GM08714 (cell line): ENCODE measurements at regions not wholly inside any gene's neighbourhood (a gene's known extent, or its start where the extent isn't known, plus 50 kb on each side); places are given as distances from the start of the nearest gene placed in this dataset.

Experiments used
- H3K4me3 ChIP-seq: fragments of 200-500 bp; sonication (Bioruptor generic); 2 replicates; pipeline ENCODE4 v1.5.1; 2014; ENCODE audit warnings: mild to moderate bottlenecking, low read length, inconsistent platforms
- ZNF274 ChIP-seq: IDR thresholded peaks from 2 replicates; pipeline ENCODE4 v1.6.1; 2012; ENCODE audit warnings: mild to moderate bottlenecking, low read depth, low read length

DNA sequence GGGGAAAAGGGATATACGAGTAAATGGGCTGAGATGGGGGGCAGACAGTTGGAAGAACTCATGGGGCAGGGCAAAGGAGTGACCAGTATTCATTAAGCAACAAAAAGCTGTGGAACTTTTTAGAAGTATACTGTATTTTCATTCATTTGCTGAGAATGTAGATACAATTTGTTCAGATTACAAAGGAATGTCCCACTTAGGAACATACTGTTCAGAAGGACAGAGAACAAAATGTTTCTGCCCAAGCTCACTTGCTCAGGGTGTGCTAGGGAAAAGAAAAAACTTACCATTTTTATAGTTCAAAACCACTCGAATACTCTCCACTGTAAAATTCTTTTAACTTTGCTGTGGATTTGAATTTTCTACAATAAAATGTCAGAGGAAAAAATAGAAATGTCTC is 135.2 kb upstream of the AFF2 start:
- no peak for TF ChIP-seq ZNF274
- no peak overlapping the region for H3K4me3 ChIP-seq

DNA sequence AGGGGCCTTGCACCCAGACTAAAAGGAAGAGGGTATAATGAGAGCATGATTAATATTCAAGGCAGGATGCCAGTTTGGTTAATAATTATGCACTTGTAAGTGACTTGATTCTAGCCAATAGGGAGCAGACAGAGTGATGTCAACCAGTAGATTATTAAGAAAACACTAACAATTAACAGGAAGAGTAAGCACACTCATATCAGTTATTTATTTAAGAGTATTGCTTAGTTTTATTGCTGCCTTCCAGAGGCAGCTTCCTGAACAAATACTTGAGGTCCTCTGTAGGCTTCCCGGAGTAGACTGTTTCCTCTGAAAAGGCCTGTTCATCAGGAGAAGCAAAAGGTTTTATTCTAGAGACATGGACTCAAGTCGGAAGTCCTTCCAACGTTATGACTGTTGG is 129.1 kb upstream of the AFF2 start:
- H3K4me3 ChIP-seq = no peak overlapping the region
- TF ChIP-seq ZNF274 = no peak

DNA sequence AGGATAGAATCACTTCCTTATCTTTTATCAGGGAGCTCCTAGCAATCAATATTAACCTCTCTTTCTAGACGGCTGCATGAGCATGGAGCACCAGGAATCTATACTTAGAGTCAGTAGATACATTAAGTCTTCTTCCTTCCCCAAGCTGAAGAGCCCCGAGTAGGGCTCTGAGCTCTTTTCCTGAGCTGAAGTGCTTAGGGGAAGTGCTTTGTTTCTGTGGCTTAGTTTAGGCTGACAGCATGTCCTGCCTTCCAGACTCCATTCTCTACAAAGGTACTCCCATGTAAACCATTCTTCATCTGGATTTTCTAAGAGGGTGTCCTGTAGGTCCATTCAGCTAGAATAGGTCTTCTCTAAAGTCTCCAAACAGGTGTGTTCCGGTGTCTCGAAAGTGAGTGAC is 127.5 kb upstream of the AFF2 start:
- no peak overlapping the region for H3K4me3 ChIP-seq
- TF ChIP-seq ZNF274 = no peak

DNA sequence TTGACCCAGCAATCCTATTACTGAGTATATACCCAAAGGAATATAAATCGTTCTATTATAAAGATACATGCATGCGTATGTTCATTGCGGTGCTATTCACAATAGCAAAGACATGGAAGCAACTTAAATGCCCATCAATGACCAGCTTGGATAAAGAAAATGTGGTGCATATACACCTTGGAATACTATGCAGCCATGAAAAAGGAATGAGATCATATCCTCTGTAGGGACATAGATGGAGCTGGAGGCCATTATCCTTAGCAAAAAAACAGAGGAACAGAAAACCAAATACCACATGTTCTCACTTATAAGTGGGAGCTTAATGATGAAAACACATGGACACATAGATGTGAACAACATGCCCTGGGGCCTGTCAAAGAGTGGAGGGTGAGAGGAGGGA is 124.1 kb upstream of the AFF2 start:
- no peak overlapping the region for H3K4me3 ChIP-seq
- TF ChIP-seq ZNF274 = no peak

DNA sequence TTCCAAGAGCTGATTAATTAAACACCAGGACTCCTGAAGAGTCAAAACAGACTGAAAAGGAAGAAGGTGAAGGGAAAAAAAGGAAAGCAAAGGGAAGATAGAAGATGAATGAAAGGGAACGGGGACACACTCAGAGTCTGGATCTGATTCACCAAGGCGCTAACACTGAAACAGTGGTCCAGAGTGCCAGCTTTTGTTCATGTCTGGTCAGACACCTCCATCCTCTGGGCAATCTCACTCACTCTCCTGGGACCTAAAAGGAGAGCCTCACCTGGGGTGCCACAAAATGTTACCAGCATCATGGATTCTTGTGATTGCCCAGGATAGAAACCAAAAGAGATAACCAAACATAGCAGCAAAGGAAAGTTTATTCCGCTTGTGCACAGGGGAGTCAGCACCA is 120.3 kb upstream of the AFF2 start:
- no peak for TF ChIP-seq ZNF274

DNA sequence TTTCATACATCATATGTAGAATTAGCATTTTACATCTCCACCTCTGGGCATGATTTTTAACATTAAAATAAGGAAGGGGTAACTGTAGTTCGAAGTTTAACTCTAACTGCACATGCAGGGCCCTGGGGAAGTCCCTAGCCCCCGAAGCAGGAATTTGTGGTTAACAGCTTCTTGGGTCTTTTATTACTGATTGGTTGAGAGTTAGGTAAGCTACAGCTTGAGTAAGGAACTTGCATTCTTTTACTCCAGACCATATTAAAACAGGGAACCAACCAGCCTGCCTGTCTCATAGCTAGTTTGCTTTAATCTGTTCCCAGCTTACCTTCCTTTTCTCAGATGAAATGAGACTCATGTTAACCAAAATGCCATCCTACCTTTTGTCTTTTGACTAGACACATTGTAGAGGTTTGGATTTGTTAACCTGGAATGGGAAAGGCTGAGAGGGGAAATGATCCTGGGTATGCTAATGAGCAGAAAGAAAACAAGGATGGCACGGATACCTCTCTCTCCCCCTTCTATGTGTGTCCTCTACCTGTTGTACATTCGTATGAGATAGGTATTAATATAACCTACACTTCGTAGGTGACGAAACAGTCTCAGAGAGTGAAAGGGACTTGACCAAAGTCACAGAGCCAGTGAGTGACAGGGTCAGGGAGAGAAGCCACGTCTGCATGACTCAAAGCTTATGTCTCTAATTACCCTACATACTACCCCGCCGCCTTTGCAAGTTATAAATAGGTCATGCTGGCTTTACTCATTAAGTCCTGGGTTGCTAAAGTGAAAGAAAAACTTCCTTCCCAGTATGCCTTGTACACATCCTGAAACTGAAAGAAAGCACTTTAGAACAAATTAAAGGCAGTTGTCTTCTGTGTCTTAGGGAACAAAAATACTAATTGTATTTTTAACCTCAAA is 119.5 kb upstream of the AFF2 start:
- H3K4me3 ChIP-seq = peak overlapping the region; percentile 60; the same call in 1 of the 2 replicates
- no peak for TF ChIP-seq ZNF274

More for the DNA sequence above, 120.3 kb upstream of the AFF2 start:
- no peak overlapping the region for H3K4me3 ChIP-seq

DNA sequence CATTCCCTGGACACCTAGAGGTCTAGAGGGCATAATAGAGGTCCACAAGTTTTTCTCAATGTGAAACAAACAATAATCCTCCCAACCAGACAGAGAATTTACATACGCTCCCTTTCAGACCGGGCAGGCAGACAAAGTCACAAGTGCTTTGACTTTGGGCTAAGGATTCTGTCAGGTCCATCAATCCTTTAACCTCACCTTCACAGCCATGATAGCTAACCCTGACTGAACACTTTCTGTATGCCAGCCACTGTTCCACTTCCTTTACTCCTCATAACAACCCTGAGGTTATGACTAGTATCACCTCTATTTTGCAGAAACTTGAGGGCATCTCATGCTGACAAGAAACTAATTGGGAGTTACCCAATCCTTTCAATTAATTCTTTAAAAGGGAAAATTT is 118.8 kb upstream of the AFF2 start:
- TF ChIP-seq ZNF274 = no peak

DNA sequence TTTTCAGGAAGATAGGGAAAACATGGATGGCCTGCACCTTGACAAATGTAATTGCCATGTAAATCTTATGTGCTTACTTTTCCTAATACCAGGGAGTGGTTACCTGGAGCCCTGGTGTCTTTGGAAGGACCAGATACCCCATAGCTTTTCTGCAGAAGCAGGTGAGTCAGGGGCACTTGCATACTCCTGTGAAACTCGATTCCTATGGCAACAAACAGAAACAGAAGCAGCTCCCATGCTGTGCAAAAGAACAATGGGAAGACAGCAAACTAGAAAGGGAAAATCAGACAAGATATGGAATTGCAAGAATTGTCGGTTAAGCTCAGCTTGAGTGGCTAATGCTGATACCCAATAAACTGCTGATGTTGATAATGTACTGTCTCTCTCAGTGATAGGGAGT is 117.4 kb upstream of the AFF2 start:
- H3K4me3 ChIP-seq = no peak overlapping the region
- TF ChIP-seq ZNF274 = no peak

More for the DNA sequence above, 118.8 kb upstream of the AFF2 start:
- H3K4me3 ChIP-seq = peak overlapping the region; percentile 60; the same call in 1 of the 2 replicates

DNA sequence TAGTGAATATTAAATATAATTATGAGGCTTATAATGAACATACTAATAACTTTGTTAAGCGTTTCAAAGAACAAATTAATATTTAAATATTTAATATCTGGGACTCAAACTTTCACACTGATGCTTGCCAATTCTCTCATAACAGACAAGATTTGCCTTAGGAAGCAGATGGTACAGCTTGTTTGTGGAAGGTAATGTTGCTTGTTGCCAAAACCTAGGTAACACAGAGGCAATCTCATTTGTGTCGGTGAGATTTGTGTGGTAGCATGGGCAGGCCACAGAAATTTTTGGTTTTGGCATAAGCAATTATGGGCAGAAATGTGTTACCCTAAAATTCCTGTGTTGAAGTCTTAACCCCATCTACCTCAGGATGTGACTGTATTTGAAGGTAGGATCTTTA is 114.9 kb upstream of the AFF2 start:
- H3K4me3 ChIP-seq = no peak overlapping the region
- no peak for TF ChIP-seq ZNF274

DNA sequence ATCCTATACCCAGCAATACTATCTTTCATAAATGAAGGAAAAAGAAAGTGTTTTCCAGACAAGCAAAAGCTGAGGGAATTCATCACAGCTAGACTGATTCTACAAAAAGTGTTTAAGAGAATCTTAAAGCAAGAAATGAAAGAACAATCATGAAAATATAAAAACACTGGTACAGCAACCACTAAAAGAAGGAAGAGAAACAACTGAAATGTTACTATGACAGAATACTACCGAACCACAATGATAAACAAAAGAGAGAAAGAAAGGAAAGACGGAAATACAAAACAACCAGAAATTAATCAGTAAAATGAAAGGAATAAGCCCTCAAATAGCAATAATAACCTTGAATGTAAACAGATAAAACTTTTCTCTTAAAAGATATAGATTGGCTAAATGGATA is 110.8 kb upstream of the AFF2 start:
- no peak for TF ChIP-seq ZNF274
- H3K4me3 ChIP-seq = no peak overlapping the region

DNA sequence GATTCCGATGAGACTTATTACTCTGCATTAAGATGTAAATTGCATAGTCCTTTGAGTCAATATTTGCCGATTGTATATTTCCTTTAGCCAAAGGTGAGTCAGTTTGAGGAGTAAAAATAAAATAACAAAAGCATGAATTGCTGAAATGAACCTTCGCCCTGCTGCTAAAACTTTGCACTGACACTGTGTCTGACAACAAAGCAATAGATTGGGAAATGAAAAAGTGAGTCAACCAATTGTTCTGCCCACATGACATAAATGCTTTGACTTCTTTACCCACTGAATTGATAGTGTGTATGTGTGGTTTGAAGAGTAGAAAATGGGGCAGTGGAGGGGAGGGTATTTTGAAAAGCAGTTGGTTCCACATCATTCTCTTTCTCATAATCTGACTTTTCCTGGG is 88.4 kb upstream of the AFF2 start:
- no peak for TF ChIP-seq ZNF274
- no peak overlapping the region for H3K4me3 ChIP-seq

DNA sequence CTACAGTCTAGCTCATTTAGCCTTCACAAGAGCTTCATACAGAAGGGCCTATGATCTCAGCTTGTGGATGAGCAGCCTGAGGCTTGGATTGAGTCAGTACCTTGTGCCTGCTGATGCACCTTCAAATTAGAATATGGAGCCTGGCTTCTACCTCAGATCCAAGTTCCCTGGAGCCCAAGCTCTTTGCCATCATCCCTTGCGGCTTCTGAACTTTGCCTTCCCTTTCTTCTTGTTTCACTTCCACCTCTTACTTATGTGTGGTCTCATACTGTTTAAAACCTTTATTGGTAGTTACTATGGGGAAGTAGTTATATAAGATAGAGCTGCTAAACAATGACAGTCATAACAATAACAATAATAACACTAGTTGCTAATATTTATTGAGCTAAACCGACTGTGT is 84.3 kb upstream of the AFF2 start:
- TF ChIP-seq ZNF274 = no peak

DNA sequence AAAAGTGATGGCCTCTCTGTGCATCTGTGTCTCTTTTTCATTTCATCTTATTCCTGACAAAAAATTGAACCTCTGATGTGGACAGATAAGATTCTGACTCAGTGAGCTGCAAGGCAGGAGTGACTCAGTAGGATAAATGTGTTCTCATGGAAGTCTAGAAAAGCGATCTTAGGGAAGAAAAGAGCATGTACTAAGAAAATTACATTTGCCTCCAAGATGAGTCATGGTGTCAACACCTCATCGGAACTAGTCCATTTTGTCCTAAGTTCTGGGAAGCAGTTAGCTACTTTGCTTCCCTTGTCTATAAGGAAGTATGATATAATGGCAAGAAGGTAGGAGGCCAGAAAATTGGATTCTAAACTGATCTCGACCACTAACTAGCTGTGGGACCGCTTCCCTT is 83.5 kb upstream of the AFF2 start:
- H3K4me3 ChIP-seq = no peak overlapping the region
- TF ChIP-seq ZNF274 = no peak

More for the DNA sequence above, 84.3 kb upstream of the AFF2 start:
- H3K4me3 ChIP-seq = no peak overlapping the region

DNA sequence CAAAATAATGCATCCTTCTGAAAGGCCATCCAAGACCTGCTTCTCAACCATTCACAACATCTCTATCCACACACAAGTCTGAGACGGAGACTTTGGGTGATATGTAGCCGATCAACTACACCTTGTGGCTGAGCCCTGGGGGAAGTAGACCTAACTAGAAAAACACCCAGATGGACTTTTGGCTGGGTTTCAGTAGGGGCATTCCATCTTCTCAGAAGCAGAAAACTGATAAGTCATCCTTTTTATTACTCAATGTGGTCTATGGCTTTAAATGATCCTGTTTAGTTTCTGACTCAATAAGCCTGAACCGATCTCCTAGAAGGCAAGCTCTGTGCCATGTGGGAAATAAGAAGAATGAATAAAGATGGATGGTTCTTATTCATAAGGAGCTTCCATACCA is 82.5 kb upstream of the AFF2 start:
- no peak overlapping the region for H3K4me3 ChIP-seq
- TF ChIP-seq ZNF274 = no peak

DNA sequence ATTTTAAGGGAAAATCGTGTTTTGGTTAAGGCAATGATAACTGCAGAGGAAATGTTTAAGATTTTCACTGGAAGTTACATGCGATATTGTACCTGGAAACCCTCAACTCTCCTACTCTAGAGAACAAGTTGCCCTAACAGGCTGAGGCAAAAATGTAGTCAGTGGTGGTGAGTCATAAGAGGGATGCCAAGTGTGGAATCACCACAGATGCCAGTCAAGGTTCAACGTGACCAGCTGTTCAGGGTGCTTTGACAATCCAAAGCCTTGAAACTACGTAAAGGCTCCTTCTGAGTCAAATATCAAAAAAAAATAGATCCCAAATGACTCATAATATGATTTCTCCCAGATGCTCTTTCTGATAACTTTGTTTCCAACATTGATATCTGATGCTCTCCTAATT is 77.9 kb upstream of the AFF2 start:
- no peak overlapping the region for H3K4me3 ChIP-seq
- TF ChIP-seq ZNF274 = no peak

DNA sequence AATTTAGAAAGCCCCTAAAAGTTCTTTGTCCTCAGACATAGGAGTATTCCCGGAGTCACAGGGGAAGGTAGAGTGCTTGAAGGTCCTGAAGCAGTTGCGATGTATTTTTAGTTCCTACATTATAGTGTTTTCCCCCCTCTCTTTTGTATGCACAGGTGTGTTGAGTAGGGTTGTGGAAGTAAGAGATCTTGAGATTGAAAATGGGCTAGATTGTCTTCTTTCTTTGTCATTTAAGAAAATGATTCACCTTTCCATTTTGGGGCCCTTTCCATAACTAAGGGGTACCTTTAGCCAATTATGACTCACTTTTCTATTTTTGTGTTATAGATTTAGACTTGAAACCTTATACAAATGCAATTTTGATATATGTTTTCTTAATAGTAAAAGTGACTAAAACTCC is 75.8 kb upstream of the AFF2 start:
- no peak for TF ChIP-seq ZNF274

More for the DNA sequence above, 75.8 kb upstream of the AFF2 start:
- no peak overlapping the region for H3K4me3 ChIP-seq
